ENCODE measurements at regions not wholly inside any gene's neighbourhood (a gene's known extent, or its start where the extent isn't known, plus 50 kb on each side); places are given as distances from the start of the nearest gene placed in this dataset.

GRCh38 chr15:39429898-39430357 lies 151.0 kb upstream of the THBS1 start:
- TF ChIP-seq CTCF (IDR thresholded peaks at IDR 0.05; ENCODE audit: low read depth, low read length) (no peak), EZH2phosphoT487 (IDR thresholded peaks at IDR 0.05; ENCODE audit: low read depth) (no peak)

Measured in OCI-LY3 (cell line).